DOHH2 (cell line): ENCODE measurements at regions not wholly inside any gene's neighbourhood (a gene's known extent, or its start where the extent isn't known, plus 50 kb on each side); places are given as distances from the start of the nearest gene placed in this dataset.

Experiments
- EZH2phosphoT487 ChIP-seq: fragments of 200-600 bp; sonication (generic); IDR thresholded peaks from 2 replicates; pipeline ENCODE4 v1.6.1; 2017; ENCODE audit warnings: borderline replicate concordance, mild to moderate bottlenecking, antibody characterized with exemption, low read length, moderate library complexity, mixed read lengths
- TF ChIP-seq, protein P1 (sequence below): fragments of 200-600 bp; sonication (generic); IDR thresholded peaks from one replicate; pipeline ENCODE4 v1.5.1; 2014; ENCODE audit warnings: antibody characterized with exemption, mild to moderate bottlenecking, low read depth, low read length; ENCODE audit not compliant: poor library complexity, severe bottlenecking

DNA sequence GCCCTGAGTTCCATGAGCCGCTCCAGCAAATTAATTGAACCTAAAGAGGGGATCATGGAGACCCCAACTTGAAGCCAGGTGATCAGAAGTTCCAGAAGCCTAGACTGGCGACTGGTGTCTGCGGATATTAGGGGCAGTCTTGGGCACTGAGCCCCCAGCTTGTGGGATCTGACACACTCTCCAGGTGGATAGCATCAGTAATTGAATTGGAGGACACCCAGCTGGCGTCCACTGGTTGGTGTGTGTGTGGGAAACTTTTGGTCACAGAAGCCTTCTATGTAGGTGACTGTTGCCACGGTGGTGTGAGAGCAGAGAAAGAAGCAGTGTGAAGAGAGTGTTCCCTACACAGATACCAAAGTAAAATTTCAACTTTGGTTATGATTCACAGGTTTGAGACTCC is 106.0 kb upstream of the ADPGK start:
- TF ChIP-seq, protein P1, sequence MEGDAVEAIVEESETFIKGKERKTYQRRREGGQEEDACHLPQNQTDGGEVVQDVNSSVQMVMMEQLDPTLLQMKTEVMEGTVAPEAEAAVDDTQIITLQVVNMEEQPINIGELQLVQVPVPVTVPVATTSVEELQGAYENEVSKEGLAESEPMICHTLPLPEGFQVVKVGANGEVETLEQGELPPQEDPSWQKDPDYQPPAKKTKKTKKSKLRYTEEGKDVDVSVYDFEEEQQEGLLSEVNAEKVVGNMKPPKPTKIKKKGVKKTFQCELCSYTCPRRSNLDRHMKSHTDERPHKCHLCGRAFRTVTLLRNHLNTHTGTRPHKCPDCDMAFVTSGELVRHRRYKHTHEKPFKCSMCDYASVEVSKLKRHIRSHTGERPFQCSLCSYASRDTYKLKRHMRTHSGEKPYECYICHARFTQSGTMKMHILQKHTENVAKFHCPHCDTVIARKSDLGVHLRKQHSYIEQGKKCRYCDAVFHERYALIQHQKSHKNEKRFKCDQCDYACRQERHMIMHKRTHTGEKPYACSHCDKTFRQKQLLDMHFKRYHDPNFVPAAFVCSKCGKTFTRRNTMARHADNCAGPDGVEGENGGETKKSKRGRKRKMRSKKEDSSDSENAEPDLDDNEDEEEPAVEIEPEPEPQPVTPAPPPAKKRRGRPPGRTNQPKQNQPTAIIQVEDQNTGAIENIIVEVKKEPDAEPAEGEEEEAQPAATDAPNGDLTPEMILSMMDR = no peak
- TF ChIP-seq EZH2phosphoT487 = no peak
